GM18951 (cell line): ENCODE measurements at regions not wholly inside any gene's neighbourhood (a gene's known extent, or its start where the extent isn't known, plus 50 kb on each side); places are given as distances from the start of the nearest gene placed in this dataset.

ENCODE experiments used
- POLR2A ChIP-seq: IDR thresholded peaks from 4 replicates; pipeline ENCODE4 v1.6.1; 2011; ENCODE audit warnings: mild to moderate bottlenecking; ENCODE audit not compliant: insufficient read length, insufficient read depth; ENCODE audit errors: extremely low read depth
- in situ Hi-C: fragments of 300-500 bp; cut with MboI; formaldehyde crosslinking; loops from one replicate; pipeline ENCODE4 v1.12.0; 2022; ENCODE audit warnings: low sequenced_read_pairs, mixed read lengths, inconsistent platforms; ENCODE audit not compliant: unreplicated experiment

DNA sequence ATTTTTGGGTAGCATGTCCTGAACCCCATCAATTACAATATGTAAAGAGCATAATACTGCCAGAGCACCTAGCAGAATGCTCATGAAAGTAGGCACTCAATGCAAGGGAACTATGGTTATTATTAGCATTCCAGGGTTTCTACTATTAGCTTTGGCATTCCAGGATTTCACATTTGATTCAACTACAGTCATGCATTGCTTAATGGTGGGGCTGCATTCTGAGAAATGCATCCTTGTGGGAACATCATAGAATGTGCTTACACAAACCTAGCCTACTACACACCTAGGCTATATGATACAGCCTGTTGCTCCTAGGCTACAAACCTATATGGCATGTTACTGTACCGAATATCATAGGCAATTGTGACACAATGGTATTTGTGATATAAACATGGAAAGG is 247.8 kb downstream of the CD83 start:
- TF ChIP-seq POLR2A, result no peak
- in situ Hi-C loops, result no loop called here

DNA sequence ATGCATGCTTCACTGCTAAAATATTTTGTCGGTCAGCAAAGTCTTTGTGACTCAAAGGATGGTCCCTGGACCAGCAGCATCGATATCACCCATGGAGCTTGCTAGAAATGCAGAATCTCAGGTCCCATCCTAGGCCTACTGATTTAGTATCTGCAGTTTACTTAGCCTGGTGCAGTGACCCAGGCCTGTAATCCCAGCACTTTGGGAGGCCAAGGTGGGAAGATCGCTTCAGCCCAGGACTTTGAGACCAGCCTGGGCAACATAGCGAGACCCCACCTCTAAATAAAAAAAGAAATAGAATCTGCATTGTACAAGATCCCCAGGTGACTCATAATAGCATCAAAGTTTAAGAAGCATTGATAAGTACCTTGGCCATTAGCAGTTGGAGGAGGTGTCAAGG is 248.7 kb downstream of the CD83 start:
- in situ Hi-C loops, result no loop called here
- no peak for TF ChIP-seq POLR2A

DNA sequence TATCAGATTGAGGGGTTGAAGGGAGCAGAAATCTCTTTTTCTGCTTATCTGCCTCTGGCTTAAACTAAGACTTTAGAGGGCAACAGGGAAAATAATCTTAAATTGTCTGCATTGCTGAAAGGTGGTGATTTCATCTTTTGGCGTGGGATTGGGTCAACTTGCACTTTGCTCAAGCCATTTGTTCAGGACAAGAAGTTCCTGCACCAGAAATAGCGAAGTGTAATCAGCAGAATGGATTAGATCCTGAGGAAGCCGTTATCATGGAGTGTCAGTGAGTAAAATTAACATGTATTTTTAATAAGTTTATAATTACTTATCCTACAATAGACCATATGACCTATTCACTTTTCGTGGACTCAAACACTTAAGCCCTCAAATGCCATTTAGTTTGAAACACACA is 249.3 kb downstream of the CD83 start:
- in situ Hi-C loops, result no loop called here
- no peak for TF ChIP-seq POLR2A

DNA sequence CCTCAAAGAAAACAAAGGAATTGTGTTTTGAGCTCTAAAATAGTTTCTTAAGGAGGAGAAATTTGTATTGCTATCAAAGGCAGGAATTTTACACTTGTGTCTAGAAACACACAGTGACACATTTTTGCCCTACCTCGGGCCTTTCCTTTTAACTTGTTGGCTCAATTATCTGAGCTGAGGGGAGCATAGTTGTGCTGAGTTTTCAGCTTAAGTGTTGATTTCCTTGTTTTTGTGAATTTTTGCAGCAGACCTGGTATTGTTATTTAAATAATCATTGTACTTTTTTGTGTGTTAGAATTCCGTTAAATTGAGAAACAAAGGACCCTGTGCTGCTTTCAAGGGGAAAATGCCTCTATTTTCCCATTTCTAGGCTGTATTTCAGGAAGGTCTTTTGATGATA is 249.7 kb downstream of the CD83 start:
- in situ Hi-C loops, result no loop called here
- TF ChIP-seq POLR2A, result no peak

DNA sequence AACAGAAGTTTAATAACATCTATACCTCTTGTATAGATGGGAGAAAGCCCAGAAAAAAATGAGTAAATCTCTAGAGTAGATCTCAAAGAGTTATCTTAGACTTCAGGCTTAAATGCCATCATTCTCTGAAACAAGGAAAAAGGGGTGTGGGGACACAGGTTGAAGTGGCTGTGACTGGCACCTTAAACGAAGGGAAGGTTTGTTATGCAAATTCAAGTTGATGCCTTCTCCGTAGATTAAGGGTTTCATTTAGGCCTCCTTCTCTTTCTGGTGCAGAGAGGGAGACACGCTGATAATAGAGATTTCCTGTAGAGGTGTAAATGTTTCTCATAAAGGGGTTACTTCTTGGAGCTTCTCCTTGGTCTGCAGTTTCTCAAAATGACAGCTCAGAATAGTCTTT is 252.1 kb downstream of the CD83 start:
- in situ Hi-C loops, result no loop called here
- TF ChIP-seq POLR2A, result no peak

DNA sequence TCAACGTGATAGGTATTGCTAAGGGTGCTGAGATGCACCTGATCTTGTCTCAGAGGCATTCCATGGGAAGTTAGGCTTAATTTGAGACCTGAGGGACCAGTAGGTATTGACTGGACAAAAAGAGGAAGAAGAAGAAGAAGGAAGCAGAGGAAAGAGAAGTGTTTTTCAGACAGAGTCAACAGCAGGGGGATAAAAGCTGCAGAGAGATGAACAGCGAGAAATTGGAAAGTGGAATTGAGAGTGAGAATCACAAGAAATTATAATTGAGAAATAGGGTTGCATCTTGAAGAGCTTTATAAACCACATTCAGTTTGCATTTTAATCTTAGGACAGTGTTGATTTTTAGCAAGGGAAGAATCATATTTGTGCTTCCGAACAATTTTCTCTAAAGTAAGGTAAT is 254.0 kb downstream of the CD83 start:
- in situ Hi-C loops, result no loop called here
- no peak for TF ChIP-seq POLR2A

DNA sequence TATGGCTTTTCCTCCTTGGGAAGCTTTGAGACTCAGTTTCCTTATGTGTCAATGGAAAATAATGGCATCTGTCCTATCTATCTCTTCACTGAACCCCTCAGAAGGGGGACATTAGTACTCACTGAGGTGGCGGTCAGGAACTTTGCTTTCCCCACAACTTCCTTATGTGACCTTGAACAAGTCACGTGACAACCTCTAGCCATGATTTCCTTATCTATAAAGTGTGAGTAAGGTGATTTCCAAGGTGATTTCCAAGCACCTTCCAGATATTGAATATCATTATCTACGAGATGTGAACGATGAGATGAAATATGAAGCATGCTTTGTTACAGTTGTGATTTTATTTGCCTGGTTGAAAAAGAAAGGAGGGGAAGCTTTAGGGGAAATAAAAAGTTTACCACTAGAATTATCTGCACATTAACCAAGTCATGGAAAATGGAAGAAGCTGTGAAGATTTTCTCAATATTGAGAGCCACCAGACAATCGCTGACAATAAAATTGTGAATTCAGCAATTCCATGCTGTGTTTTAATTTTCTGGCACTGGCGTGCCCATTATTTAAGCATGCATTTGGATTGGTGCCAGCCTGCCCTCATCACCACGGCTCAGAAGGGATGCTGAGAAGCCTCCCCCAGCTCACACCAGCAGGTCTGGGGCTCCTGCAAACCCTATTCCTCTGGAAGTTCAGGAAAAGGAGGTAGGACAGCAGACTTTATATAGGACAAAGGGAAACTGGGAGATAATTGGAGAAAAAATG is 255.3 kb downstream of the CD83 start:
- in situ Hi-C loops, result no loop called here
- no peak for TF ChIP-seq POLR2A

DNA sequence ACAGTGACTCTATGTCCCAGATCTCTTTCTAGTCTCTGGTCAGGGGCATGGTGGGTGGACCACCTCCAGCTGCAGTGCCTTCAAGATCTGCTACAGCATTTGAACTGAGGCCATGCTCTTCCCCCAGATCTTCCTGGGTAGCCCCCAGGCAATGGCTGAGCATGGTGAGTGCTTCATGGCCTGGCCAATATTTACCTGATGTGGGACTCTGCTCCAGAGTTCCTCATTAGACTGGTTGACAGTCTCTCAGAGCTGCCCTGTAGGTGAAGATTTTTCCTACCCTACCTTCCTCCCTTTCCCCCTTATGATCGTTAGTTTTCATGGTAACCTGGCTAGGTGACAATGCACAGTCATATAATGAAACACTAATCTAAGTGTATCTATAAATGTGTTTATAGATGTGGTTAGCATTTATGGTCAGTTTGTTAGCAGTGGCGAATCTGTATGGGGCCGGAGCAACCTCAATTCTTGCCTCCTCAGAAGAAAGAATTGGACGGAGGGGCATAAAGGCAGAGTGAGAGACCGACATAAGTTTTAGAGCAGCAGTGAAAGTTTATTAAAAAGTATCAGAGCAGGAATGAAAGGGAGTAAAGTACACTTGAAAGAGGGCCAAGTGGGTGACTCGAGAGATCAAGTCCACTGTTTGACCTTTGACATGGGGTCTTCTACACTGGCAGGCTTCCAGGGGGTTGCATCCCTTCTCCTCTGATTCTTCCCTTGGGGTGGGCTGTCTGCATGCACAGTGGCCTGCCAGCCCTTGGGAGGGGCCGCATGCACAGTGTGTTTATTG is 256.3 kb downstream of the CD83 start:
- in situ Hi-C loops, result no loop called here
- no peak for TF ChIP-seq POLR2A

DNA sequence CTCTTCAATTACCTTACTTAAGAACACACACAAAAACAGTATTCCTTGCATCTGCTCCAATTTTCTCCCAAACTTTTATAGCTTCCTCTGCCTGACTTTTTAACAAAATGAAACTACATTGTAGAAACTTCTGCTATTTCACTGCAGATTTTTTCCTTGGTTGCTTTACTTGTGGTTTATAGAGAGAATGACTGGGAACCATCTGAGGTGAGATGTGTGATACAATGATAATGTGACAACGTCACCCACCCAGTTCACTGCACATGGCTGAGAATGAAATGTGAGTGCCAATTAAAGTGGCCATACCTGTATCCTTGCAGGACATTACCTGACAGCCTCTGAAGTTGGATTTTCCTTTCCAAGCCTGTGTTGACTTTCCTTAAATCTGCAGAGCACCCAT is 258.4 kb downstream of the CD83 start:
- no peak for TF ChIP-seq POLR2A
- in situ Hi-C loops, result no loop called here

DNA sequence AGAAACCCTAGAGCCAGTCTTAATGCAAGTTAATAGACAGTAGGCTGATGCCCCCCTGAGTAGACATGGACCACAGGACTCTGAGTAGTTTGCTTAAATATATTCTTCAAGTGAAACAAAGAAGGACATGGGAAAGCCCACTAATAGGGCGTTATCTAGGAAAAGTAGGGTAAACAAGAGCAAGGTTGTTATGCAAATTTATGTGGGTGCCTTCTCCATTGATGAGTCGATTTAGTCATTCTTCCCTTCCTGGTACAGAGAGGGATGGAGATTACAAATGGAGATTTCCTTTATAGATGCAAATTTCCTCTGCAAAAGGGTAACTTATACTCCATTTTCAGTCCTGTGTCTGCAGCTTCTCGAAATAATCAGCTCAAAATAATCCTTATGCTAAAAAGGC is 262.0 kb downstream of the CD83 start:
- no peak for TF ChIP-seq POLR2A
- in situ Hi-C loops, result no loop called here

DNA sequence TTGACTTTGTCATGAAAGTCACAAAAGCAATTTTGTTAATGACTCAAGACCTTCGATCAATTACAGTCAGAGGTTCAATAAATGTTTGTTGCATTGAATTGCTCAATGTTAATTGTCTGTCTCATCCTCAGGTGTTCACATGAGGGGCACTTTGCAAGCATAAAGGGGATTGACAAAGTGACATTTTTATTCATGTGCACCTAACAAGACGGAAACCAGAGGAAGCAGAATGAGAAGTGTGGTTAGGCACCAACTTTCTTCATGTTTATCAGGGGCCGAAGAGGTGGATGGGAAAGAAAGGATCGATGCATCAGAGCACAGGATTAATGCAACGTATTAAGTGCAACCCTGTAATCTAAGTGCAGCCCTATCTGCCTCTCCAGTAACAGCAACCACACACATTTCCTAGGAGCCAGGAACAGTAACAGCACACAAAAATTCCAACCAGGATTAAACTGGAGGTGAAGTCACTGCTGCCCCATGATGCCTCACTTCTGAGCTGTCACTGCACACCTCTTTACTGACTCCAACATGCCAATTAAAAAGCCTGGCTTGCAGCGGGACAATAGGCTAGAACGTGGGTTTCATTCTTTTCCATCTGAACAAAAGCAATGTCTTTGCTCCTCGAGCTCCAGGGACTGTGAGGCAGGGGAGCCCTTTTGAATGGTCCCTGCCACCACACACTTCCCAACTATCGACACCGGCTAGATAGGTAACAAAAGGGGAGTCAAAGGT is 262.7 kb downstream of the CD83 start:
- TF ChIP-seq POLR2A, result no peak
- in situ Hi-C loops, result no loop called here

DNA sequence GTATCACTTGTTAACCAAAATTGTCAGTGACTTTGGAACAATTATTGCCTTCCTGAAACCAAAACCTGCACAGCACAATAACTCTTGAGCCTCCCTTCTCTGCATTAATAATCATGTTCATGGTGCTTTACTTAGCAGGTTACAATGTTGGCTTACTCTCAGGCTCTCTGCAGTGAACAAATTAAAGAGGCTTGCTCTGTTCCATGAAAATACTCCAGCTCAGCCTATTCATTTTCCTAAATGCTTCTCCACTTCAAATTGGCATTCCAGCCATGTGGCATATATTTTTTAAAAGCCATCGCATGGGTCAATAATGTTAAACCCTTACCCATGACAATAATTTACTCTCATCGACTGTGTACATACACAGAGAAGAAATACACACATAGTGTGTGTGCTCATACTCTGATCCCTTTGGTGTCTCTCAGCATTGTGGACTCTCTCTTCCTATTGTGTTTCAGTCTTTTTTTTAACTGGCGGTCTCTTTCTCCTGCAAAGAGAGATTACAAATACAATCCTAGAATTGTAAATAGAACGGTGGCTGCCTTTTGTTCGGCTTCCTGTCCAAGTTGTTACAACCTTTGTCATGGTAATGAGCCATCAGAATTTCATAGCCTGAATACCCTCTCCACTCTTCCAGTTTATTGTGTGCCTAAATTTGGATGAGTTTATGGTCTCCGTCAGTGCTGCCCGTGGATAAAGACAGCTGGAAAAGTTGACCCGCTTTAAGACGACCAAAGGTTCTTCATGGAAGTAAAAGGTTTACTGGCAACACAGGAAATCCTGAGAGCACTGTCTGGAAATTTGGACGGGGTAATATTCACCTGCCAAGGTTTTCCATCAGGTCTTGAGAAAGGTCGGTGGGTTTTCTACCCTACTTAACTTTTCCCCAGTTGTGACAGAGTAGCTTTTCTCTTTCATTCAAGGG is 263.6 kb downstream of the CD83 start:
- TF ChIP-seq POLR2A, result no peak
- in situ Hi-C loops, result no loop called here
